GM12878 (cell line): ENCODE measurements at regions not wholly inside any gene's neighbourhood (a gene's known extent, or its start where the extent isn't known, plus 50 kb on each side); places are given as distances from the start of the nearest gene placed in this dataset.

Experiments used
- ATAC-seq: fragments of 200-7000 bp; cut with Tn5 transposase; 3 replicates; pipeline ENCODE4 v1.9.1; 2020; ENCODE audit warnings: mild to moderate bottlenecking, moderate library complexity
- BruUV-seq: library from RNA; stranded (reverse); fragments of 400-500 nt; replicated peaks from 2 replicates; lab custom pipeline; 2021; lab: Mats Ljungman, UMichigan
- CTCF ChIA-PET: fragments of 300-600 bp; sonication (Branson Sonifier 250); formaldehyde crosslinking; extraction: SDS; loops from one replicate; lab custom pipeline; 2021; ENCODE audit warnings: inconsistent platforms; lab: Yijun Ruan, JAX
- POLR2A ChIA-PET: fragments of 350-600 bp; formaldehyde crosslinking; extraction: SDS; loops from one replicate; lab custom pipeline; 2021; ENCODE audit warnings: inconsistent platforms; lab: Charles Lee
- RAD21 ChIA-PET: fragments of 300-600 bp; sonication (Branson Sonifier 250); formaldehyde crosslinking; loops from one replicate; lab custom pipeline; 2023; ENCODE audit warnings: antibody characterized with exemption; ENCODE audit not compliant: unreplicated experiment; lab: Charles Lee
- SMC1A ChIA-PET: fragments of 300-600 bp; sonication (Branson Sonifier 250); formaldehyde crosslinking; loops from one replicate; lab custom pipeline; 2023; ENCODE audit not compliant: unreplicated experiment, uncharacterized antibody; lab: Charles Lee
- DNase-seq: peaks from one replicate; pipeline ENCODE4 v3.0.0-alpha.2; 2011; ENCODE audit warnings: low read depth, low spot score
- FAIRE-seq: peaks from 3 replicates; lab custom pipeline; 2011; peaks lifted over from hg19 to GRCh38; lab: Jason Lieb, UNC
- H2AFZ ChIP-seq: 2 replicates; pipeline ENCODE4 v1.6.0; 2011; ENCODE audit warnings: low read depth, low read length, control low read depth; ENCODE audit not compliant: control insufficient read depth
- H3K27ac ChIP-seq: 2 replicates; pipeline ENCODE4 v1.5.1; 2011; ENCODE audit warnings: control low read depth; ENCODE audit not compliant: control insufficient read depth, insufficient read depth
- H3K27me3 ChIP-seq, 2 experiments: replicated peaks in 1 of 2; 2 replicates each; pipeline versions ENCODE4 v1.6.0 to v1.6.1; 2011; ENCODE audit warnings: low read length in 1 of 2; ENCODE audit not compliant: control insufficient read depth in 2 of 2, insufficient read depth in 2 of 2
- H3K36me3 ChIP-seq, 2 experiments: 2 replicates each; pipeline ENCODE4 v1.5.1; 2011; ENCODE audit warnings: low read length in 1 of 2; ENCODE audit not compliant: control insufficient read depth in 2 of 2, insufficient read depth in 2 of 2
- H3K4me1 ChIP-seq: 2 replicates; pipeline ENCODE4 v1.6.1; 2011; ENCODE audit warnings: mild to moderate bottlenecking, low read length, moderate library complexity, mixed read lengths; ENCODE audit not compliant: control insufficient read depth, insufficient read depth
- H3K4me2 ChIP-seq: 2 replicates; pipeline ENCODE4 v1.6.0; 2011; ENCODE audit warnings: control low read depth; ENCODE audit not compliant: control insufficient read depth, insufficient read depth
- H3K4me3 ChIP-seq: fragments of 200-600 bp; sonication (generic); 2 replicates; pipeline ENCODE4 v1.5.1; 2016
- H3K79me2 ChIP-seq: 2 replicates; pipeline ENCODE4 v1.6.0; 2011; ENCODE audit warnings: low read length; ENCODE audit not compliant: control insufficient read depth, insufficient read depth
- H3K9ac ChIP-seq: 2 replicates; pipeline ENCODE4 v1.8.0; 2011; ENCODE audit warnings: low read length, control low read depth, mixed read lengths; ENCODE audit not compliant: control insufficient read depth, insufficient read depth
- H3K9me3 ChIP-seq: replicated peaks from 3 replicates; pipeline ENCODE4 v1.5.1; 2011; ENCODE audit warnings: mild to moderate bottlenecking, low read length; ENCODE audit not compliant: control insufficient read depth, insufficient read depth
- H4K20me1 ChIP-seq: 2 replicates; pipeline ENCODE4 v1.6.0; 2011; ENCODE audit not compliant: control insufficient read depth, insufficient read depth
- CREM ChIP-seq: IDR thresholded peaks from 2 replicates; pipeline ENCODE4 v1.6.1; 2014; ENCODE audit warnings: antibody characterized with exemption, low read depth
- HCFC1 ChIP-seq: fragments of 150-350 bp; IDR thresholded peaks from 2 replicates; pipeline ENCODE4 v1.6.1; 2014; ENCODE audit warnings: low read length
- NR2C2 ChIP-seq: IDR thresholded peaks from 2 replicates; pipeline ENCODE4 v1.6.1; 2011; ENCODE audit warnings: borderline replicate concordance, low read depth; ENCODE audit not compliant: control insufficient read depth, insufficient read length
- PAX5 ChIP-seq: IDR thresholded peaks from 2 replicates; pipeline ENCODE4 v1.6.1; 2011; ENCODE audit warnings: low read depth, low read length, borderline replicate concordance
- SMAD5 ChIP-seq: IDR thresholded peaks from 2 replicates; pipeline ENCODE4 v1.6.1; 2016; ENCODE audit warnings: antibody characterized with exemption, low read depth
- SMARCA5 ChIP-seq: fragments of 450-650 bp; IDR thresholded peaks from 2 replicates; pipeline ENCODE4 v1.6.1; 2017; ENCODE audit warnings: mild to moderate bottlenecking
- YY1 ChIP-seq: IDR thresholded peaks from 2 replicates; pipeline ENCODE4 v1.6.1; 2011; ENCODE audit warnings: low read depth, mild to moderate bottlenecking, low read length
- WGBS: methylation state at CpG from one replicate; pipeline ENCODE4 v1.1.6; 2016; ENCODE audit warnings: low lambda C conversion rate; ENCODE audit not compliant: insufficient replicate concordance, insufficient coverage; ENCODE audit errors: missing lambda C conversion rate; 5-methylcytosine and 5-hydroxymethylcytosine counted together
- in situ Hi-C: fragments of 300-500 bp; cut with MboI; formaldehyde crosslinking; loops from 9 replicates; pipeline ENCODE4 v1.14.3; 2018; ENCODE audit warnings: mixed read lengths
- intact Hi-C: fragments of 100-400 bp; cut with micrococcal nuclease; formaldehyde crosslinking; loops from one replicate; pipeline ENCODE4 v1.14.2; 2022; ENCODE audit not compliant: unreplicated experiment
- TF ChIP-seq, protein P1 (sequence below): IDR thresholded peaks from 2 replicates; pipeline ENCODE4 v1.6.1; 2012; ENCODE audit warnings: low read depth, low read length, improper control_type of control experiment
- TF ChIP-seq, protein P2 (sequence below): IDR thresholded peaks from 2 replicates; pipeline ENCODE4 v1.6.1; 2012; ENCODE audit warnings: low read depth, low read length, improper control_type of control experiment

DNA sequence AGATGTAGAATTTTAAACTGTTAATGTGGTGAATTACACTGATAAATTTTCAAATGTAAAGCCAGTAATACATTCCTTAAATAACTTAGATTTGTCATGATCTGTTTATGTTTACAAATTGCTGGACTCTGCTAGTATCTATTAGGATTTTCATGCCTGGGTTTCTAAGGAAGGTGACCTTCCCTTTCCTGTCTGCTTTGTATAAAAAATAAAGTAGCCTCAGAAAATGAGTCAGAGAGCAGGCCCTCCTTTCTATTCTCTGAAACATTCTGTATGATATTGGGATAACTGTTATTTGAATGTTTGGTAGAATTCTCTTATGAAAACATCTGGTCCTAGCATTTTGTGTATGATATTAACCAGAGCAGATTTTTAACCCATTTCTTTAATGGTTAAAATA lies 255.3 kb downstream of the SYK start (continued):
- TF ChIP-seq, protein P1, sequence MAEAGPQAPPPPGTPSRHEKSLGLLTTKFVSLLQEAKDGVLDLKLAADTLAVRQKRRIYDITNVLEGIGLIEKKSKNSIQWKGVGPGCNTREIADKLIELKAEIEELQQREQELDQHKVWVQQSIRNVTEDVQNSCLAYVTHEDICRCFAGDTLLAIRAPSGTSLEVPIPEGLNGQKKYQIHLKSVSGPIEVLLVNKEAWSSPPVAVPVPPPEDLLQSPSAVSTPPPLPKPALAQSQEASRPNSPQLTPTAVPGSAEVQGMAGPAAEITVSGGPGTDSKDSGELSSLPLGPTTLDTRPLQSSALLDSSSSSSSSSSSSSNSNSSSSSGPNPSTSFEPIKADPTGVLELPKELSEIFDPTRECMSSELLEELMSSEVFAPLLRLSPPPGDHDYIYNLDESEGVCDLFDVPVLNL: no peak
- TF ChIP-seq PAX5: no peak
- TF ChIP-seq, protein P2, sequence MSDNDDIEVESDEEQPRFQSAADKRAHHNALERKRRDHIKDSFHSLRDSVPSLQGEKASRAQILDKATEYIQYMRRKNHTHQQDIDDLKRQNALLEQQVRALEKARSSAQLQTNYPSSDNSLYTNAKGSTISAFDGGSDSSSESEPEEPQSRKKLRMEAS: no peak
- TF ChIP-seq HCFC1: no peak
- TF ChIP-seq SMARCA5: no peak

DNA sequence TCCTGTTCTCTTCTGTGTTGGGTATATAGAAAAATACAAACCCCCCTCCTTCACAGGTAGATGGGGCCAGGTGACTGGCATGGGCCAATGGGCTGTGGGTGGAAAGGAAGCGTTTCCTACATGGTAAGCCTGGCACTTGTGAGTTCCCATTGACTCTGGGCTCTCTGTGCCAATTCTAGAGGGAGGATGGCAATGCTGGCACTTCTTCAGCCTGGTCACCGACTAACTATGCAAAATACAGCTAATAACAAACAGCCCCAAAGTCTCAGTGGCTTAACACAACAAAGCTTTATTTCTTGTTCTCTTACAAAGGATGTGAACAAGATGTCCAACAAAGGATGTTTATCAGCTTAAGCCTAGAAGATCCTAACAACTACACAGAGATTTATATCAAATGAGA lies 258.1 kb downstream of the SYK start:
- DNase-seq (no peak), FAIRE-seq (no peak), ATAC-seq (no peak)
- Histone ChIP-seq H3K79me2 (no peaks in the 10 kb centered on the region), H4K20me1 (no peaks in the 10 kb centered on the region), H3K4me3 (no peak overlapping the region), H3K9ac (no peak overlapping the region), H3K9me3 (no peaks in the 10 kb centered on the region), H3K27ac (no peak overlapping the region), H3K36me3 (no peaks in the 10 kb centered on the region), H3K4me1 (no peaks in the 10 kb centered on the region), H3K4me2 (no peak overlapping the region), H3K27me3 (peaks cover 0 to 3% of the 10 kb centered on the region in 2 experiments; a peak in 2 of 4 replicates), H2AFZ (no peak overlapping the region)
- intact Hi-C loops: no loop called here
- SMC1A ChIA-PET: no interaction called here
- RAD21 ChIA-PET: no interaction called here
- TF ChIP-seq CREM: no peak
- no peak for TF ChIP-seq NR2C2
- no peak for TF ChIP-seq SMAD5
- TF ChIP-seq YY1: no peak
- BruUV-seq: no TSS peak
- WGBS: 6% methylated on average over 2 of the region's 2 CpGs
- in situ Hi-C loops: no loop called here
- POLR2A ChIA-PET: no interaction called here
- CTCF ChIA-PET: no interaction called here
